ENCODE measurements at regions not wholly inside any gene's neighbourhood (a gene's known extent, or its start where the extent isn't known, plus 50 kb on each side); places are given as distances from the start of the nearest gene placed in this dataset.

DNA sequence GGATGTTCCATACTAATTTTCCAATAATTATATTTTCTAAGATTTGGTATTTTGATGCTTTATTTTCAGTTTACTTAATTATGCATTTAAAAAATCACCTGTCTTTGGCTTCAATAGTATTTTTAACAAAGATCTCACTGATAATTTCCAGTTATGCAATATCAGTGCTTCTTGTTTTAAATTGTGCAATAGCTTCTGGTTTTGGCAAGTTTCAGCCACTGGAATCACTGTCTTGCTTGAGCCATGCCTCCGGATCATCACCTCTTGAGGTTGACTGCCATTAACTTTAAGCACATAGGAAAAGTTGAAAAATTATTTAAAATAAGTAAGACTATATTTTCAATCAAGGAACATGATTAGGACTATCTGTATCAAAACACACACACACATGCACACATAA is 1242.1 kb downstream of the HACE1 start:
- TF ChIP-seq, protein P1, sequence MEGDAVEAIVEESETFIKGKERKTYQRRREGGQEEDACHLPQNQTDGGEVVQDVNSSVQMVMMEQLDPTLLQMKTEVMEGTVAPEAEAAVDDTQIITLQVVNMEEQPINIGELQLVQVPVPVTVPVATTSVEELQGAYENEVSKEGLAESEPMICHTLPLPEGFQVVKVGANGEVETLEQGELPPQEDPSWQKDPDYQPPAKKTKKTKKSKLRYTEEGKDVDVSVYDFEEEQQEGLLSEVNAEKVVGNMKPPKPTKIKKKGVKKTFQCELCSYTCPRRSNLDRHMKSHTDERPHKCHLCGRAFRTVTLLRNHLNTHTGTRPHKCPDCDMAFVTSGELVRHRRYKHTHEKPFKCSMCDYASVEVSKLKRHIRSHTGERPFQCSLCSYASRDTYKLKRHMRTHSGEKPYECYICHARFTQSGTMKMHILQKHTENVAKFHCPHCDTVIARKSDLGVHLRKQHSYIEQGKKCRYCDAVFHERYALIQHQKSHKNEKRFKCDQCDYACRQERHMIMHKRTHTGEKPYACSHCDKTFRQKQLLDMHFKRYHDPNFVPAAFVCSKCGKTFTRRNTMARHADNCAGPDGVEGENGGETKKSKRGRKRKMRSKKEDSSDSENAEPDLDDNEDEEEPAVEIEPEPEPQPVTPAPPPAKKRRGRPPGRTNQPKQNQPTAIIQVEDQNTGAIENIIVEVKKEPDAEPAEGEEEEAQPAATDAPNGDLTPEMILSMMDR (IDR thresholded peaks at IDR 0.05) = no peak
- no peak for TF ChIP-seq POLR2A (IDR thresholded peaks at IDR 0.05; ENCODE audit: low read depth)

Data from esophagus muscularis mucosa (tissue), 3 donors.